Activated B cell treated with CpG ODN at 0.5 μM for 24 hours (primary cell): ENCODE measurements at regions not wholly inside any gene's neighbourhood (a gene's known extent, or its start where the extent isn't known, plus 50 kb on each side); places are given as distances from the start of the nearest gene placed in this dataset.

Source experiments
- ATAC-seq: fragments of 200-7000 bp; cut with Tn5 transposase; one replicate; pipeline ENCODE4 v1.10.0; 2021; ENCODE audit warnings: low read depth, mild to moderate bottlenecking, moderate library complexity
- CTCF ChIA-PET: fragments of 350-600 bp; sonication (Branson Sonifier 250); formaldehyde crosslinking; loops from one replicate; lab custom pipeline; 2021; ENCODE audit warnings: antibody characterized with exemption; lab: Charles Lee
- POLR2A ChIA-PET: fragments of 350-600 bp; sonication (Branson Sonifier 250); formaldehyde crosslinking; loops from one replicate; lab custom pipeline; 2021; ENCODE audit warnings: antibody characterized with exemption; lab: Charles Lee
- DNase-seq: peaks from one replicate; pipeline ENCODE4 v3.0.0; 2022
- H3K27ac Mint-ChIP-seq: one replicate; pipeline ENCODE4 v1.8.0; 2020; ENCODE audit warnings: mixed read lengths
- H3K27me3 Mint-ChIP-seq: one replicate; pipeline ENCODE4 v1.8.0; 2021; ENCODE audit warnings: mixed read lengths
- H3K36me3 Mint-ChIP-seq: one replicate; pipeline ENCODE4 v1.8.0; 2021; ENCODE audit warnings: low read depth, mixed read lengths
- H3K4me1 Mint-ChIP-seq: one replicate; pipeline ENCODE4 v1.8.0; 2021; ENCODE audit warnings: mixed read lengths
- H3K4me3 Mint-ChIP-seq: one replicate; pipeline ENCODE4 v1.8.0; 2020; ENCODE audit warnings: mild to moderate bottlenecking, mixed read lengths
- H3K9me3 Mint-ChIP-seq: one replicate; pipeline ENCODE4 v1.8.0; 2020; ENCODE audit warnings: mixed read lengths
- CTCF ChIP-seq: fragments of 200-600 bp; IDR thresholded peaks from one replicate; pipeline ENCODE4 v1.8.0; 2022; ENCODE audit warnings: antibody characterized with exemption, mild to moderate bottlenecking
- intact Hi-C: fragments of 100-400 bp; cut with micrococcal nuclease; formaldehyde crosslinking; loops from one replicate; pipeline ENCODE4 v1.15.1; 2024

GRCh38 chr18:38475686-38476085 is 910.1 kb upstream of the CELF4 start:
- no peak for TF ChIP-seq CTCF
- Mint-ChIP-seq H3K4me1 (no peaks in the 10 kb centered on the region), H3K27me3 (no peaks in the 10 kb centered on the region), H3K27ac (no peak overlapping the region), H3K36me3 (no peaks in the 10 kb centered on the region), H3K9me3 (peaks cover 15% of the 10 kb centered on the region), H3K4me3 (no peak overlapping the region)
- no peak for DNase-seq
- no peak for ATAC-seq
- ChIA-PET POLR2A (no interaction called here), CTCF (no interaction called here)
- intact Hi-C loops: no loop called here

DNA sequence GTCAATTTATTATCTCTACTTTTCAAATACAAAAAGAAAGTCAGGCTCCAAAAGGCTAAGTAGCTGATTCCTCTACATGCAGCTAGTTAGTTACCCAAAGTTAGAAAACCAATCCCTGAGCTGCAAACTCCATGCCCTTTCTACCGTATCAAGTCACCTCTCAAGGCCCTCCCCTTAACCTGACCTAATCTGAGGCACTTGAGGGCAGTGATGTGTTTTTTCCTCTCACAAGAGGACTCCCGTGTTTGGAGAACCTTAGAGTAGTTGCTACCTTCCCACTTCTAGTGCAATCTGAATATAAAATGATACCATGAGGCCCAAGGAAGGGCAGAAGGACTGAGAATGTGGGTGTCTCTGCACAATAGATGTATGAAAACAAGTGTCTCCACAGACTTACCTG is 907.9 kb upstream of the CELF4 start:
- ATAC-seq: no peak
- Mint-ChIP-seq H3K4me3 (no peak overlapping the region), H3K4me1 (no peaks in the 10 kb centered on the region), H3K27ac (no peak overlapping the region), H3K27me3 (no peaks in the 10 kb centered on the region), H3K36me3 (no peaks in the 10 kb centered on the region), H3K9me3 (peaks cover 12% of the 10 kb centered on the region)
- ChIA-PET CTCF (no interaction called here), POLR2A (no interaction called here)
- no peak for DNase-seq
- intact Hi-C loops: no loop called here
- no peak for TF ChIP-seq CTCF

GRCh38 chr18:38470421-38470820 is 904.8 kb upstream of the CELF4 start:
- ChIA-PET POLR2A (no interaction called here), CTCF (no interaction called here)
- Mint-ChIP-seq H3K27me3 (no peaks in the 10 kb centered on the region), H3K4me3 (no peak overlapping the region), H3K9me3 (peaks cover 10% of the 10 kb centered on the region), H3K36me3 (no peaks in the 10 kb centered on the region), H3K4me1 (no peaks in the 10 kb centered on the region), H3K27ac (no peak overlapping the region)
- intact Hi-C loops: no loop called here
- ATAC-seq (no peak), DNase-seq (no peak)
- TF ChIP-seq CTCF: no peak

DNA sequence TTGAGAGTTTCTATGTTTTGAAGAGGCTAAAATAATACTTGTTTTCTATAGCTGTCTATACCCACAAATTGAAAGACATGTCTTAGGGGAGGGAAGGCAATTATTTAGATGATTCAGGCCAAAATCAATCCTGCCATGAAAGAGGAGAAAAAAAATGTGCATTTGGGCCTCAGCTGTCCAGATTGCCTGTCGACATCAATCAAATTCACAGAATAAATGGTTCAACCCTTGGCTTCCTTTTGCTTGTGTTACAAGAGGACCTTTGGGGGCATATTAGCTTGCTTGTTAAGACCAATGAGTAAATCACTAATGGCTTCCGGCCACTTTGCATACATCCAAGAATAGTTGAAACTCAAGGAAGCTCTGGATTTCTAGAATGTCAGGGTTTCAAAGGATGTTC is 900.8 kb upstream of the CELF4 start:
- ChIA-PET POLR2A (no interaction called here), CTCF (no interaction called here)
- TF ChIP-seq CTCF: no peak
- Mint-ChIP-seq H3K4me1 (no peaks in the 10 kb centered on the region), H3K9me3 (peaks cover 5% of the 10 kb centered on the region), H3K36me3 (no peaks in the 10 kb centered on the region), H3K27me3 (no peaks in the 10 kb centered on the region), H3K27ac (no peak overlapping the region), H3K4me3 (no peak overlapping the region)
- no peak for ATAC-seq
- no peak for DNase-seq
- intact Hi-C loops: no loop called here

DNA sequence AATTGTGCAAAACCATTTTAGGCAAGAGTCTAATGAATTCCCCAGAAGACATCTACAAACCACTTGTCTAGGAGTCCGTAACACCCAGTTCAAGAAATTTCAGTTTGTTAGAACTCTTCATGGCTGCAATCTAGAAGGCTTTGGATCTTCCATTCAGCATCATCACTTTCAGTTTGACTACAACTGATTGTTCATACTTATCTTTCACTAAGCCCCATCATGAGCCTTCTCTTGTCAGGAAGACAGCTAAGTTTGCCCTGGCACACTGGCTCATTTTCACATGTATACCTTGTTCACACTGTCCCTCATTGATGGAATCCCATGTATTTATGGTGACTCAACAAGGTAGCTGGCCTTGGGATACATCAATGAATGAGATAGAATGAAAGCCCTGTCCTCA is 898.4 kb upstream of the CELF4 start:
- no peak for DNase-seq
- ChIA-PET CTCF (no interaction called here), POLR2A (no interaction called here)
- H3K27me3 Mint-ChIP-seq: no peaks in the 10 kb centered on the region
- no peak for TF ChIP-seq CTCF
- no peak overlapping the region for H3K4me3 Mint-ChIP-seq
- no peaks in the 10 kb centered on the region for H3K36me3 Mint-ChIP-seq
- intact Hi-C loops: no loop called here
- no peak for ATAC-seq
- H3K9me3 Mint-ChIP-seq: peaks cover 5% of the 10 kb centered on the region
- no peak overlapping the region for H3K27ac Mint-ChIP-seq
- H3K4me1 Mint-ChIP-seq: no peaks in the 10 kb centered on the region
